Right forelimb (tissue), 1 donor: ENCODE measurements at regions not wholly inside any gene's neighbourhood (a gene's known extent, or its start where the extent isn't known, plus 50 kb on each side); places are given as distances from the start of the nearest gene placed in this dataset.
"Not testable (repeated sequence)": the region's sequence is repeated elsewhere in the genome, so short reads cannot be mapped to it uniquely, and the experiment has no call there.

ENCODE experiments used
- DNase-seq: peaks from one replicate; pipeline ENCODE4 v3.0.0-alpha.2; 2018

- no peak for DNase-seq
Measured at GRCh38 chr12:38160318-38161122, 156.1 kb upstream of the ALG10B start.

GRCh38 chr12:38161123-38162000, 155.2 kb upstream of the ALG10B start:
- no peak for DNase-seq

GRCh38 chr12:38162013-38162412, 154.6 kb upstream of the ALG10B start:
- no peak for DNase-seq

- no peak for DNase-seq
Measured at GRCh38 chr12:38162708-38163441, 153.7 kb upstream of the ALG10B start.

GRCh38 chr12:38163442-38163801, 153.2 kb upstream of the ALG10B start:
- DNase-seq = no peak

- DNase-seq = no peak
Measured at GRCh38 chr12:38166225-38166624, 150.3 kb upstream of the ALG10B start.

- DNase-seq = no peak
Measured at GRCh38 chr12:38175538-38175937, 141.0 kb upstream of the ALG10B start.

- not testable (repeated sequence) for DNase-seq
Measured at GRCh38 chr12:38183617-38184016, 133.0 kb upstream of the ALG10B start.

GRCh38 chr12:38197286-38197685, 119.3 kb upstream of the ALG10B start:
- not testable (repeated sequence) for DNase-seq

GRCh38 chr12:38201461-38202276, 114.9 kb upstream of the ALG10B start:
- no peak for DNase-seq

GRCh38 chr12:38204831-38205230, 111.7 kb upstream of the ALG10B start:
- DNase-seq = no peak

GRCh38 chr12:38222011-38222410, 94.6 kb upstream of the ALG10B start:
- no peak for DNase-seq

GRCh38 chr12:38238328-38238727, 78.2 kb upstream of the ALG10B start:
- not testable (repeated sequence) for DNase-seq

GRCh38 chr12:38253778-38254177, 62.8 kb upstream of the ALG10B start:
- DNase-seq = no peak

- no peak for DNase-seq
Measured at GRCh38 chr12:38258411-38258810, 58.2 kb upstream of the ALG10B start.
